HG02885 (cell line): ENCODE measurements at regions not wholly inside any gene's neighbourhood (a gene's known extent, or its start where the extent isn't known, plus 50 kb on each side); places are given as distances from the start of the nearest gene placed in this dataset.

ENCODE experiments used
- ATAC-seq: cut with Tn5 transposase; IDR thresholded peaks from one replicate; pipeline ENCODE4 v1.9.1; 2021; ENCODE audit warnings: mild to moderate bottlenecking; ENCODE audit not compliant: unreplicated experiment, poor library complexity

DNA sequence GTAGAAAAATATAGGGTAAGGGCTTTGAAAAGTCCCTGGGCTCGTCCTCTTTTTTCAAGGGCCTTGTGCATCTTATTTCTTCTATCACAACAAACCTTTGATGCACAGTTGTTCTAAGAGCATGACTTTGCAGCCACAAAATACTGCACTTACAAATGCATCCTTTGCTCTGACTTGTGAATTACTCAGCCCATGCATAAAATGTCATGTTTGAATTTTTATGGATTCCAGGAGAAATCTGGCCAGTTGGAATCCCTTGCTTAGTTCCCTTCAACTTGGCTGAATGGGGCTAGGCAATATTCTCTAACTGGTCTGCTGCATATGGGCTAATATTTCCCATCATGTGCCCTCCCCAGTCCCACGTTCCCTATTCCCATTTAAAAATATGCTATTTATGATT, 523.9 kb upstream of the RGMA start:
- ATAC-seq, result no peak

DNA sequence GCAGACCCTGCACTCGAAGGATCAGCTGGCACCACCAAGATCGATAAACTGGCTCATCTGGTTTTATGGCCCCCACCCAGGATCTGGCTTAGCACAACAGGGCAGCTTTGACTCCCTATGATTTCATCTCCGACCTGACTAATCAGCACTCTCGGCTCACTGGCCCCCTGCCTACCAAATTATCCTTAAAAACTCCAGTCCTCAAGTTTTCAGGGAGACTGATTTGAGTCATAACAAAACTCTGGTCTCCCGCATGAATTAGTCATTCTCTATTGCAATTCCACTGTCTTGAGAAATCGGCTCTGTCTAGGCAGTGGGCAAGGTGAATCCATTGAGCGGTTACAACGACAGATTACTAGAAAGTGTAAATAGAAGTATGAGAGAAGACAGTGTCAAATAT, 521.9 kb upstream of the RGMA start:
- no peak for ATAC-seq

DNA sequence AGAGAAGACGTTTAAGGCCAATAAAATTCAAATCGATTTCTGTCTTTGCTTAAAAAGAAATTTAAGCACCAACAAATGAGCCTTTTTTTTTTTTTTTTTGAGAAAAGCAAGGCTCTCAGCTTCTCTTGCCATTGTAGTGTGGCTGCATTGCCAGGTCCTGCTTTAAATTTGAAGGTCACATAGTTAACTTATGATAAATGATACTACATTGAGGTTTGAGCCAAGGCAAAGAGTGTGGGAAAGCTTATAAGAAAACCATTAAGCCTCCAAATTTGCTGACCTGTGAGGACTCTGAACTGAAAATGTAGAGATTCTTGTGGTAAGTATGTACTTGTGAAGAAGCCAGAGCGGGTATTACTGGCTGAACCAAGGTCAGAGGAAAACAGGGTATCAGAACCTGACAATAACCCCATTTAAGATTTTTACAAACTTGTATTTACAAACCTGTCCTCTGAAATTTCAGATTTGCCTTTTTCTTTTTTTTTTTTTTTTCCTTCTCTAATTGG, 519.7 kb upstream of the RGMA start:
- ATAC-seq, result no peak

DNA sequence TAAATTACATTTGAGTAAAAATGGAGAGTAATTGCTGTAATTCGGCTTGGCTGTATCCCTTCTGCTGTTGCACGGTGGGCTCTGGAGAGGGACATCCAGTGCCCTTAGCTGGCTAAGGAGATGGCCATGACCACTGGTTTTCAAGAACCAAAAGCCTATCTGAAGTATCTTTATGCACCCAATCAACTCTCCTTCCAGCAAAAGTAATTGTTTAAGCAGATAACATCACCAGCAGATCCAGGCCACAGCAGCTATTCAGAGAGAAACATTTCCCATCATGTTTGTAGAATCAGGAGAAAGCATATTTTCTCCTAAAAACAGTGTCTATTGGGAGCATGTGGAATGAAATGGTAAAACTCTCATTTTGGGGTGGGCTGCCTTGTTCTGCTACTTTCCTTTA, 514.5 kb upstream of the RGMA start:
- no peak for ATAC-seq

DNA sequence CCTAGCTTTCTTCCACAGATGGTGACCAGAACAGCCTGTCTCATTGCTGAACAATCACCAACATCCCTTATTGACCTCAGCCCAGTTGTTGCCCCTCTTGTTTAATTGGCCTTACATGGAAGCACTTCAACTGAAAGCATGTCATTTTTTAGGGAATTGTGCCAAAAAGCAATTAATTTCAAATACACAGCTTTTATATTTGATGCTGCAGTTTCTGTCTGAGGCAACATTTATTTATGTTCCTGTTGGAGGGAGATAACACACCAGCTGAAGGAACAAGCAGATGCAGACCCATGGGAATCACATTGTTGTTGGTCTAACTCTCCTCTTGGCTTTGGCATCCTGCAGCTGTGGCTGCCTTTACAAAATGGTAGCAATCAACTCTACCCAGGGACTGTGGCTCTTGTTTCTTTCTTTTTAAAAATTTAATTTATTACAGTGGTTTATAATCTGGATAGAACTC, 498.1 kb upstream of the RGMA start:
- no peak for ATAC-seq

DNA sequence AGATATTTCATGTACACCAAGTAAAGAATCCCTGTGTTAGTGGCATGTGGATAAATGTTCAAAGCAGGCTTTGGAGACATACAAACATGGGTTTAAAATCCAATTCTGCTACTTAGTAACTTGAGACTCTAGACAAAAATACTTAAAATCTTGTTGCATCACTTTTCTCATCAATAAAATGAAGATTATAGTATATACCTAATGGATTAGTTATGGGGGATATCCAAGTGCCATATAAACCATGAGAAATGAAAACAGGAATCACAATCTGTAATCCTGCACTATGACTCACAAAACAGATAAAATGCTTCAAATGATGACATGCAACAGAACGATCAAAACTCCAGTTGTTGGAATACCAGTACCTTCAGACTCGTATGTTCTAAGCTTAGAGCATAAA, 496.0 kb upstream of the RGMA start:
- ATAC-seq, result no peak

DNA sequence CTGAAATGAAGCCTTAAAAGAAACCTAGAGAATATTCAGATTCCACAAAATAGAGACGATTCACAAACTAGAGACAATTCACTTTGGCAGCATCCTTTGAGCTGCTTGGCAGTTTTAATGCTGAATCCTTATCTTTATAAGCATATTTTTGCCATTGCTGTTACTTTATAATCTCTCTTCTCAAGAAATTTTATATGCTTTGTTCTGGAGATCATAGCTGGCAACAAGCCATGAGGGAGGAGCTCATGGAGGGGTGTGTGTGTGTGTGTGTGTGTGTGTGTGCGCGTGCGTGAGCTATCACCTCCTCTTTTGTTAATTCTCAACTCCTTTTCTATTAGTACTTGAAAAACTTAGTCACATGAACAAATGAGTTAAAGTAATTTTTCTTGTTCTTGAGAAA, 495.0 kb upstream of the RGMA start:
- no peak for ATAC-seq

DNA sequence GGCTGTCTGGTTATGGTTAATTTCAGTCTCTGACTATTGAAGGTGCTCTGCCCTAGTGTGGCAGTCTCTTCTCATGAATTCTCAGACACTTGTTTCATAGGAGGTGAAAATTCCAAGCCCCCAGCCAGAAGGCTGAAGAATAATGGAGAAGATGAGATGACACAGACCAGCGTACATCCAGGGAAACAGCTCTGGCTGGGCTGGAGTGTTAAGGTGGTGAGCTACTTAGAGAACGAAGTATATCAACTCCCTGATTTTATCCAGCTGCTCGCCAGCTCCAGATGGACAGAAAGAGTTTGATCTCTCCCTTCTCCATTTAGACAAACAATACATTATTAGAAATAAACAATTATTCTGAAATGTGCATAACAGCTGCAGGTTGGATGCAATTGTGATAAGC, 494.5 kb upstream of the RGMA start:
- ATAC-seq, result no peak

DNA sequence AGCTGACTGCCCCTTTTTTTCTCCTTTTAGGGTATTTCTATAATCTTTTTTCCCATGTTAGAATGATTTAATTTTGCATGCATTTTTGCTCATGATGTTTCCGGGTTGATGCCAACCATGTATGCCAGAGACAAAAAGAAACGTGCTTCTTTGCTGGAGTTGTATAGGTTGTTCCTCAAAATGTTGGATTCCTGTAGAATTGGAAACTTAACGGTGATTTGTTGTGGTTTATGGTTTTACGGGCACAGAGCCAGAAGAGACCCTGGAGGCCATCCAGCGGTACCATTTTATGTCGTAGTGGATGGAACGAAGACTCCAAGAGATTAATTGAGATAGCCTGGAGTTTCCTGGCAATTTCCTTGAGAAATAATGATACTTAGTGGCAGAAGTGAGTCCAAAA, 481.5 kb upstream of the RGMA start:
- no peak for ATAC-seq

DNA sequence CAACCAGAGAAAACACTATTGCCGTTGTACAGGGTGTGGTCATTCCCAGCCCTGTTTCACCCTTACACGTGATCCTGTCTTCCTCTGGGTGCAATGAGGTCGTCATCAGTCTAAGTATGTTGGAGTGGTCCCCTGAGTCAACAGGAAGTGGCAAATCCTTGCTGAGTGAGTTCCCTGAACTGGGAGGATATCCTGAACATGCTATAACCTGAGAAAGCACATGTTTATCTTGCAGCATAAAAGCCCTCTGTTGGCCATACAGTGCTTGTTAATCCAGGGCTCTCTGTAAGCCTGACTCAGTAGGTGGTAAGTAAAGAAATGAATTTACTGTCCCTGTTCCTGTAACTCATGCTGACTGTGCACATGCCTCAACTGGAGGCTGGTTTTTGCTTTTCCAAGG, 477.8 kb upstream of the RGMA start:
- ATAC-seq, result no peak

DNA sequence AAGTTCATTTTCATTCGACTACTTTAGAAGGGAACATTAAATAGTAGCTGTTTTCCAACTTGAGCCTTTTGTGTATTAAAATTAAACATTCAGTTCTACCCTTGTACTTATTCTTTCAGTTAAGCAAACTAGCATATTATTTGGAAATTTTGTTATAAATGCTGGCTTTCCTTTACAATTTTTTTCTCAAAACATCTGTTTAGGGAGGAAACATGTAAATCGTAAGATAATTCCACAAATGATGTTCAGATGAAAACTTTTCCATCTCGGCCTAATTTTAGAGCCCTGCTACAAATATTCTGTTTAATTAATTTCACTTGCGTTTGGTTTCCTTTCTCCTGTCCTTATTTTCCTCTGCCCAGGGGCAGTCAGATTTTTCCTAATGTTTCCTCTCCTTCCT, 476.2 kb upstream of the RGMA start:
- ATAC-seq, result no peak

DNA sequence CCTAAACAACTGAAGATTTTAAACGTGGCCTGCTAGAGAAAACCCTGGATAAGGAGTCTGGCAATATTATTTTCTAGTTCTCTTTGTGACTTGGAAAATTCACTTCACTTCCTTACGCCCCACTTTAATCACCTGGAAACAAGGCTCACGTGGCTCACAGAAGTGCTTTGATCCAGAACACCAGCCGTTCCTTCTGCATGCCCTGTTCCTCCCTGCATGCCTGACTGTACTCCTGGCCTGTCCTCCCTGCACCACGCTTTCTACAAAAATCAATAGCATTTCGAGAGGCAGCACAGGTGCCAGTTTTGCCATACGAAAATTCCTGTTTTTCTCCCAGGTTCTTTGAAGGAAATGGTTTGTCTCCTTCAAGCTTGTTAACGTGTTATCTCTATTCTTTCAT, 474.2 kb upstream of the RGMA start:
- no peak for ATAC-seq

DNA sequence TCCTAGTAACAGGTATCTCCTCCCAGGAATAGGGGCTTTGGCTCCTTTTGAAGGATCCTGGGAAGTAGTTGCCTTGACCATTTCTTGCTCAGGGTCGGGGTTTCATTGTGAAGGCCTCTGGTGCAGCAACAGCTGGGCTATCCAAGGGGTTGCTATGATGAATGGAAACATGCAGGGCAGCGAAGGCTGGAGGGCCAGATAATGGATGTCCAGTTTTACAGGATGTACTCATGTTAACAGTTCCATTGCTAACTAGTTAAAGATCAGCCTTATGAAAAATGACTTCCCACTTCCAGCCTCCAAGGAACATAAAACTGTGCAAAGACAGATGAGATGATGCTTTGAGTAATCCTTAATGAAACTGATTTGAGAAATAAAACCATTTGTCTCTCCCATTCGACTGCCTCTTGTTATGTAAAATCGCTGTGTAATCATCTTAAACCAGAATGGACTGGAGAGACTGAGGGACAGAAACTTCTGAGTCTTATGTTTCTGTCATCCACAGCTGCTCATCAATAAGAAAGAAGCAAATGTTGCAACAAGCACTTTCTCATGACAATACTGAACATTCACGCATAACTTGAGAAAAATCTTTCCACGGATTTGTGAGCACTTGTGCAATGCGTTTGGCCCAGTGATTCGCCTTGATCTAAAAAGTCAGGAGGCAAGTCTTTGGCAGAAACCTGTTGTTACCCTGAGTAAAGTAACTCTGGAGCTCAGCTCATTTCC, 473.5 kb upstream of the RGMA start:
- ATAC-seq, result no peak

DNA sequence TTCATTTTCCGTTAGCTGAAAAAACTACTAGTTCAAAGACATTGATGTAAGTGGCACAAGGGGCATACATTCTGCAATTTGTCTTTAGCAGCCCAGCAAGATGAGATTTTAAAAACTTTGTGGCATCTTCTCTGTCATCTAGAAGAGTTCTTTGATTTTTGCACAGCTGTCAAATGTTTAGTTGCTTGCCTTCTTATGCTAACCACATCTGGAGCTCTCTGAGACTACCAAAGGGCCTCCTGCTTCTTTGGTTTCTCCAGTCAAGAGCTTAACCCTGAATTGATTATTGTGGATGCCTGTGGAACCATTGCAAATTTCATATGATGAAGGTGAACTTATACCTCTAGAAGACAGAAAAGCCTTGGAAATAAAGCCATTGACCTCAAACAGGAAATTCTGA, 468.7 kb upstream of the RGMA start:
- no peak for ATAC-seq

DNA sequence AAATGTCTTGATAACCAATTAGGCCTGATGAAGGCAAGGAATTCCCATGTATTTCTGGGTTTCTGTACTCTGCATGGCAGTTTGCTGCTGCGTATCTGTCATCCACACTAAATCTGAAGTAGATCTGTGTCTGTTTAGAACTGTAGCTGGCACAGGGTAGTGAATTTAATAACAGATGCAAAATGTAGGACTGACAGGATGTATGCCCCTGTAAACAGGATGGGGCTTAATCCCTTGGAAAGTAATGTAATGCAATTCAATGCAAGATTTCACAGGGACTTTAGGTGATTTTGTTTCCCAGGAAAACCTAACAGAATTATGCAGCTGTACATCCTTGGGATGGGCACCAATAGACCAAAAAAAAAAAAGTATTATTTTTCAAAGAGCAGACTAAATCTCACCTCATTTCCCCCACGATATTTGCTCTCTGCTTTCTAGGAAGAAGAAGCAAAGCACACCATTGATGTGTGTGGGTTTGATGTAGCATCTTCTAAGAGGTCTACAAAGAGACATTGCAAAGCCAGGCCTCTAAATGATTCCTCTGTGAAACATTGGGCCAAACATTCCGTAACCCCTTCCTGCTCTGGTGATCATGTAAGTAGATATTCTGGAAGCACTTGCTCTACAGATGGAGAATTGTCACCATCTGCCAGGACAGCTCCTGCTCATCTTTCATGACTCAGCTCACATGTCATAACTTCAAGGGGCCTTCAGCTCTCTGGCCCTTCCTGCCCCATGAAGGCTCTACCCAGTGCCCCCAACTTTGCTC, 464.3 kb upstream of the RGMA start:
- ATAC-seq, result no peak

DNA sequence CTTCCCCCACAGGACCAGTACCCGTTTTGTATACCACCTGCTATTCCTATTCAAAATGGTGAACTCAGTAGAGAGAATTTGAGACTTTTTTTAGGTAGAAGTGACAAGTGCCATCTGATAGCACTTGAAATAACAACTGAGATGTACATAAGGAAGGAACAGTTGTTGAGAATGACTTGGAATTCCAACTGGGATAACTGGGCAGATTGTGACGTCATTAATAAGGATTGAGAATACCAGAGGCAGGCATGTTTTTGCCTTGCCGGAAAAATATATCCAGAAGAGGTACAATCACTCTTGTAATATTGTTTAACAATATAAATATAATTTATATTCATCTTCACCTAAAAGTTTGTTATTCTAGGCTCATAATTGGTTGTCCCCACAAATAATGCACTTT, 454.1 kb upstream of the RGMA start:
- ATAC-seq, result no peak

DNA sequence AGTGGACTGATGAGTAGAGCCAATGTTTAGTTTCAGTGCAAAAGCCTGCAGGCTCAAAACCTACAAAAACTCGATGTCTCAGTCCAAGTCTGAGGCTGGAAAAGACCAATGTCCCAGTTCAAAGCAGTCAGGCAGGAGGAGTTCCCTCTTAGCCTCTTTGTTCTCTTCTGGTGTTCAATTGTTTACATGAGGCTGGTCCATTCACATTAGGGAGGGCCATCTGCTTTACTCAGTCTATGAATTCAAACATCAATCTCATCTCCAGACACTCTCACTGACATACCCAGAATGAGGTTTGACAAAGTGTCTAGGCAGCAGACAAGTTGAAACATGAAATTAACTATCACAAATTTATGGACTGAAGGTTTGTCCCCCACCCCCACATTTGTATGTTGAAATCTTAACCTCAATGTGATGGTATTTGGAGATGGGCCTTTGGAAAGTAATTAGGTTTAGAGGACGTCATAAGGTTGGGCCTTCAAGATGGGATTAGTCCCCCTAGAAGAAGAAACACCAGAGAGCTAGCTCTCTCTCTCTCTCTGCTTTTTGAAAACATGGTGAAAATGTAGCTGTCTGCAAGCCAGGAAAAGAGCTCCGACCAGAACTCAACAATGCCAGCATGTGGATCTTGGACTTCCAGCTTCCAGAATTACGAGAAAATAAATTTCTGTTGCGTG, 438.5 kb upstream of the RGMA start:
- no peak for ATAC-seq

DNA sequence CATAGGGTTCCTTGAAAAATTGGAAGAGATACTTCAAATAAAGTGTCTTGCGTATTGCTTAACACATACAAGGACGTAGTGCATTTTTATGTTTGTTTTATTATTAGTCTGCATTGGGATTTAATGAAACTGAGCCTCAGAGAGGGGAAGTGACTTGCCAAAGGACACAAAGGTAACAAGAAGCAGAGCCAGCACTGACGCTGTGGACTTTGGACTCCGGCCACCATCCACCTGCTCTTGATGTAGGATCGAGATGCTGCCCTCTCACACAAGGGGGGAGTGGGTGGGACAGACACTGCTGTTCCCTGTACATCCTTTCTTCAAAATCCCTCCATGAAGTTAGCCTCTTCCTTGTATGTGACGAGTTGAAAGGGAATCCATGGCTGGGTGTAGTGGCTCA, 435.4 kb upstream of the RGMA start:
- no peak for ATAC-seq

DNA sequence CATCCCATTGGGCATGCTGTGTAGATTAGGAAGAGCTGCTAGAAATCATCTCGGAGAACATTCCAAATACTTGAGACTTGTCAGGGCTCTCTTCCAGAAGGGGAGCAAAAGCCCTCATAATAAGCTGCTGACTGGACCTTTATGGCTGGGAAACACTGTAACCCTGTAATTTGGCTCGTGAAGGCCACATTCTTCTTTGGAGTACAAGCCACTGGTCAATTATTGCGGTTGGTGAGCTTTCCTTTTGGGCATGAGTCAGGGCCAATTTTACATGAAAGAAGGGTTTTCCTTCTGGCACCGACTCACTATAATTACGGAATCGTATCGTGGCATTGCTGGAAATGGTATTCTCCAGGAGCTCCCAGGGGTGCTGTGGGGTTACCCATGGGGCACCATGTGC, 434.5 kb upstream of the RGMA start:
- no peak for ATAC-seq

DNA sequence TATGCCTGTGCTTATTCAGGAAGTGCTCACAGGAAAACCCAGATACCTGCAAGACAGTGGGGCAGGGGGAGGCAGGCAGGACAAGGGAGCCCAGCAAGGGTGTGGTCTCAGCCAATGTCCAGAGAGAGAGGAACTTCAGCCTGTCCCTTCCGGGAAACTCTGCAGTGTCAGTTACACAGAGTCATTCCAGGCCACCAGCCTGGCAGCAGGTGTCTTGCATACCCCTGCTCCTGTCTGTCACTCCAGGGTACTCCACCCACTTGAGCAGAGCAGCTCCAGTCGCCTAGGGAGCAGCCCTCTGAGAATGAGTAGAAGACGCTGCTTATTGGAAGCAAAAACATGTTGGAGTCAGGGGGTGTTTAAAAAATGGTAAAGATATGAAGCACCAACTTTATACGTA, 431.2 kb upstream of the RGMA start:
- no peak for ATAC-seq

DNA sequence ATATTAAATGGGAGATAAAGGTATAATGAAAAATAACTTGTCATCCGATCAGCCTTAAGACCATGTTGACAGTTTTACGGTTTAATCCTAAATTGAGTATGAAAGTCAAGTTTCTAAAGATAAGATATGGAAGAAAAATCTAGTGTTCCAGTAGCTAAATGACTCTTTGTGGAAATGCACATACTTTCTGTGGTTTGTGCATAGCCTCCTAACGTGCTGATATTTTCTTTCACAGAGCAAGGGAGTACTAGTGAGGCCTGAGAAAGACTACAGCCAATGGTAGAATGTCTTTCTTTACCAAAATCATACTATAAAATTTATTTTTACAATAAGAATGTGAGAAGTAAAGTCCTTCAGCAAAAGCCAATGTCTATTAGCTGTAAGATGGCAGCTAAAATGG, 430.6 kb upstream of the RGMA start:
- ATAC-seq, result no peak
